HEK293T (cell line): ENCODE measurements at regions not wholly inside any gene's neighbourhood (a gene's known extent, or its start where the extent isn't known, plus 50 kb on each side); places are given as distances from the start of the nearest gene placed in this dataset.

Experiments used
- CTCF ChIA-PET: fragments of 350-600 bp; formaldehyde crosslinking; extraction: SDS; loops from one replicate; lab custom pipeline; 2021; ENCODE audit warnings: antibody characterized with exemption, inconsistent platforms; lab: Yijun Ruan, JAX
- POLR2A ChIA-PET: fragments of 350-600 bp; formaldehyde crosslinking; extraction: SDS; loops from one replicate; lab custom pipeline; 2020; ENCODE audit warnings: antibody characterized with exemption, inconsistent platforms; lab: Yijun Ruan, JAX
- DNase-seq: peaks from one replicate; pipeline ENCODE4 v3.0.0; 2012; ENCODE audit warnings: mixed read lengths; ENCODE audit errors: extremely low spot score
- ARNT ChIP-seq: fragments of 450-650 bp; IDR thresholded peaks from 2 replicates; pipeline ENCODE4 v1.6.1; 2017; ENCODE audit warnings: mild to moderate bottlenecking
- BHLHE40 ChIP-seq: fragments of 450-650 bp; IDR thresholded peaks from 2 replicates; pipeline ENCODE4 v1.6.1; 2016; ENCODE audit warnings: mild to moderate bottlenecking, moderate library complexity, borderline replicate concordance
- CTBP1 ChIP-seq: fragments of 450-650 bp; IDR thresholded peaks from 2 replicates; pipeline ENCODE4 v1.6.1; 2016; ENCODE audit warnings: borderline replicate concordance
- ELF4 ChIP-seq: fragments of 450-650 bp; IDR thresholded peaks from 2 replicates; pipeline ENCODE4 v1.6.1; 2017; ENCODE audit warnings: antibody characterized with exemption
- FOXA1 ChIP-seq: fragments of 450-650 bp; IDR thresholded peaks from 2 replicates; pipeline ENCODE4 v1.6.1; 2016; ENCODE audit warnings: mild to moderate bottlenecking
- FOXK2 ChIP-seq: fragments of 450-650 bp; IDR thresholded peaks from 2 replicates; pipeline ENCODE4 v1.6.1; 2016; ENCODE audit warnings: mild to moderate bottlenecking
- FOXM1 ChIP-seq: fragments of 450-650 bp; IDR thresholded peaks from 2 replicates; pipeline ENCODE4 v1.6.1; 2017; ENCODE audit warnings: mild to moderate bottlenecking, borderline replicate concordance
- HDGF ChIP-seq: fragments of 450-650 bp; IDR thresholded peaks from 2 replicates; pipeline ENCODE4 v1.6.1; 2017; ENCODE audit warnings: antibody characterized with exemption, borderline replicate concordance
- L3MBTL2 ChIP-seq: fragments of 450-650 bp; conservative IDR thresholded peaks from 2 replicates; pipeline ENCODE4 v1.6.1; 2016; ENCODE audit warnings: mild to moderate bottlenecking
- LEF1 ChIP-seq: fragments of 450-650 bp; IDR thresholded peaks from 2 replicates; pipeline ENCODE4 v1.6.1; 2017; ENCODE audit warnings: mild to moderate bottlenecking, borderline replicate concordance
- NFRKB ChIP-seq: fragments of 450-650 bp; IDR thresholded peaks from 2 replicates; pipeline ENCODE4 v1.6.1; 2016; ENCODE audit warnings: mild to moderate bottlenecking, moderate library complexity
- PKNOX1 ChIP-seq: fragments of 450-650 bp; IDR thresholded peaks from 2 replicates; pipeline ENCODE4 v1.6.1; 2016
- SP1 ChIP-seq: fragments of 450-650 bp; IDR thresholded peaks from 2 replicates; pipeline ENCODE4 v1.6.1; 2017
- SUZ12 ChIP-seq: fragments of 450-650 bp; IDR thresholded peaks from 2 replicates; pipeline ENCODE4 v1.6.1; 2016; ENCODE audit warnings: mild to moderate bottlenecking
- TARDBP ChIP-seq: fragments of 450-650 bp; IDR thresholded peaks from 2 replicates; pipeline ENCODE4 v1.6.1; 2016
- ZNF384 ChIP-seq: fragments of 450-650 bp; IDR thresholded peaks from 2 replicates; pipeline ENCODE4 v1.6.1; 2016

- POLR2A ChIA-PET = no interaction called here
- TF ChIP-seq SP1 (no peak), SUZ12 (no peak), ELF4 (no peak), FOXK2 (no peak), FOXA1 (no peak), FOXM1 (no peak), ZNF384 (no peak), L3MBTL2 (no peak), PKNOX1 (no peak), HDGF (no peak), NFRKB (no peak), CTBP1 (no peak), TARDBP (no peak), BHLHE40 (no peak), ARNT (no peak)
- CTCF ChIA-PET = no interaction called here
- no peak for DNase-seq
Measured at GRCh38 chr22:48429446-48430020, 1398.1 kb downstream of the BRD1 start.

- ChIA-PET CTCF (no interaction called here), POLR2A (no interaction called here)
- TF ChIP-seq HDGF (no peak), CTBP1 (no peak), SUZ12 (no peak), ZNF384 (no peak), ELF4 (no peak), SP1 (no peak)
- no peak for DNase-seq
Measured at GRCh38 chr22:48428631-48429371, 1398.9 kb downstream of the BRD1 start.

GRCh38 chr22:48427731-48428211 is 1399.9 kb downstream of the BRD1 start:
- ChIA-PET POLR2A (no interaction called here), CTCF (no interaction called here)
- TF ChIP-seq ZNF384 = no peak
- no peak for TF ChIP-seq L3MBTL2
- TF ChIP-seq FOXA1 = no peak
- no peak for TF ChIP-seq CTBP1
- TF ChIP-seq SP1 = no peak
- TF ChIP-seq TARDBP = no peak
- TF ChIP-seq BHLHE40 = no peak
- no peak for TF ChIP-seq FOXK2
- no peak for DNase-seq

GRCh38 chr22:48426466-48427380 is 1401.0 kb downstream of the BRD1 start:
- no peak for DNase-seq
- POLR2A ChIA-PET = no interaction called here
- TF ChIP-seq SUZ12 (no peak), BHLHE40 (no peak), FOXM1 (no peak), L3MBTL2 (no peak)
- CTCF ChIA-PET = no interaction called here

- ChIA-PET POLR2A (no interaction called here), CTCF (no interaction called here)
- DNase-seq = no peak
- TF ChIP-seq L3MBTL2 = no peak
- TF ChIP-seq FOXK2 = no peak
- no peak for TF ChIP-seq PKNOX1
- TF ChIP-seq TARDBP = no peak
- TF ChIP-seq NFRKB = no peak
- TF ChIP-seq ELF4 = no peak
- TF ChIP-seq HDGF = no peak
- no peak for TF ChIP-seq FOXA1
- TF ChIP-seq ARNT = no peak
- no peak for TF ChIP-seq CTBP1
- TF ChIP-seq FOXM1 = no peak
- no peak for TF ChIP-seq ZNF384
- no peak for TF ChIP-seq LEF1
- TF ChIP-seq SP1 = no peak
- no peak for TF ChIP-seq SUZ12
- TF ChIP-seq BHLHE40 = no peak
Measured at GRCh38 chr22:48425641-48426040, 1402.0 kb downstream of the BRD1 start.

- POLR2A ChIA-PET = no interaction called here
- TF ChIP-seq ELF4 (no peak), ARNT (no peak), SP1 (no peak), FOXK2 (no peak), SUZ12 (no peak), BHLHE40 (no peak)
- no peak for DNase-seq
- CTCF ChIA-PET = no interaction called here
Measured at GRCh38 chr22:48425091-48425506, 1402.6 kb downstream of the BRD1 start.
